MM.1S (cell line): ENCODE measurements at regions not wholly inside any gene's neighbourhood (a gene's known extent, or its start where the extent isn't known, plus 50 kb on each side); places are given as distances from the start of the nearest gene placed in this dataset.

ENCODE experiments used
- DNase-seq: peaks from one replicate; pipeline ENCODE4 v3.0.0-alpha.2; 2015
- H2AFZ ChIP-seq: fragments of 300-600 bp; sonication (generic); 2 replicates; pipeline ENCODE4 v1.6.0; 2016; ENCODE audit warnings: antibody characterized with exemption, low read length
- H3F3A ChIP-seq: fragments of 300-600 bp; sonication (generic); 2 replicates; pipeline ENCODE4 v1.6.1; 2016; ENCODE audit warnings: mild to moderate bottlenecking, antibody characterized with exemption, low read length, moderate library complexity, mixed read lengths; ENCODE audit not compliant: insufficient read depth
- H3K27ac ChIP-seq: fragments of 300-600 bp; sonication (generic); 2 replicates; pipeline ENCODE4 v1.5.1; 2016; ENCODE audit warnings: mild to moderate bottlenecking, low read length
- H3K27me3 ChIP-seq: fragments of 300-600 bp; sonication (generic); replicated peaks from 2 replicates; pipeline ENCODE4 v1.6.0; 2016; ENCODE audit warnings: low read length; ENCODE audit not compliant: insufficient read depth
- H3K36me3 ChIP-seq: fragments of 300-600 bp; sonication (generic); replicated peaks from 2 replicates; pipeline ENCODE4 v1.6.1; 2016; ENCODE audit warnings: mild to moderate bottlenecking, low read length, mixed read lengths; ENCODE audit not compliant: insufficient read depth
- H3K4me1 ChIP-seq: fragments of 300-600 bp; sonication (generic); 2 replicates; pipeline ENCODE4 v1.6.1; 2016; ENCODE audit warnings: low read length, mixed read lengths
- H3K4me2 ChIP-seq: fragments of 300-600 bp; sonication (generic); 2 replicates; pipeline ENCODE4 v1.6.0; 2016; ENCODE audit warnings: low read depth, low read length
- H3K4me3 ChIP-seq: fragments of 300-600 bp; sonication (generic); 2 replicates; pipeline ENCODE4 v1.5.1; 2016; ENCODE audit warnings: low read length, mixed read lengths
- H3K79me2 ChIP-seq: fragments of 300-600 bp; sonication (generic); 2 replicates; pipeline ENCODE4 v1.6.1; 2016; ENCODE audit warnings: mixed run types, low read length, mixed read lengths
- H3K9ac ChIP-seq: fragments of 300-600 bp; sonication (generic); 2 replicates; pipeline ENCODE4 v1.6.1; 2016; ENCODE audit warnings: low read length, mixed read lengths
- H3K9me2 ChIP-seq: fragments of 300-600 bp; sonication (generic); replicated peaks from 2 replicates; pipeline ENCODE4 v1.6.1; 2016; ENCODE audit warnings: mild to moderate bottlenecking, low read length, mixed read lengths; ENCODE audit not compliant: insufficient read depth
- H3K9me3 ChIP-seq: fragments of 300-600 bp; sonication (generic); replicated peaks from 2 replicates; pipeline ENCODE4 v1.6.1; 2016; ENCODE audit warnings: mild to moderate bottlenecking, low read length, mixed read lengths; ENCODE audit not compliant: insufficient read depth
- H4K20me1 ChIP-seq: fragments of 300-600 bp; sonication (generic); 2 replicates; pipeline ENCODE4 v1.6.1; 2016; ENCODE audit warnings: mild to moderate bottlenecking, low read length, moderate library complexity, mixed read lengths; ENCODE audit not compliant: insufficient read depth
- EZH2 ChIP-seq: fragments of 300-600 bp; sonication (generic); optimal IDR thresholded peaks from 2 replicates; pipeline ENCODE3; 2017; ENCODE audit warnings: low read depth, mild to moderate bottlenecking, antibody characterized with exemption, low read length, mixed read lengths
- EZH2phosphoT487 ChIP-seq: fragments of 300-600 bp; sonication (generic); IDR thresholded peaks from 2 replicates; pipeline ENCODE4 v1.6.1; 2018; ENCODE audit warnings: antibody characterized with exemption, low read length
- TF ChIP-seq, protein P1 (sequence below): fragments of 300-600 bp; sonication (generic); IDR thresholded peaks from 2 replicates; pipeline ENCODE4 v1.5.1; 2016; ENCODE audit warnings: antibody characterized with exemption, low read length, mixed read lengths

DNA sequence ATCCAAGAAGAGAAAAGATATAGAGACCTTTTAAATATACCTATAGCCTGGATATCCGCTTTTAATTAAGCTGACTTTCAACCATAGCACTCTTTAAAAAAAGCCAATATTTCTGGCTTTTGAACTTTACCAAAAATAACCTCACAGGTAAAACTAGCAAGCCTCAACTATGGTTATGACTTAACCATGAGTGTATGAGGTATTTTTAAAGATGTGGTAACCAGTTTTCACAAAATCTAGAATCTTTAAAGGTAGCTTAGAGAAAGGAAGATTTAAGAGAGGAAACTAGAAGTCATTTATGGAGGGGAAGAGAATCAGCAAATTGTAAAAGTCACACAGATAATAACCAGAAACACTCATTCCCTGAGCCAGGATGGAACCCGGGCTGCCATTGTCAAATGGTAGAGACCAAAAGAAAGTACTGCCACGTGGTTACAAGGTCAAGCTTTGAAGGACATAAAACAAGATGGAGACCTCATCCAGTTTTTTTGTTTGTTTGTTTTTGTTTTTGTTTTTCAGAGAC is 288.4 kb upstream of the RGS18 start:
- Histone ChIP-seq H3K4me3 (no peak overlapping the region), H3K79me2 (no peaks in the 10 kb centered on the region), H4K20me1 (no peaks in the 10 kb centered on the region), H3K9me2 (no peaks in the 10 kb centered on the region), H3K27ac (no peak overlapping the region), H3K9me3 (no peaks in the 10 kb centered on the region), H3K4me2 (no peak overlapping the region), H3K36me3 (no peaks in the 10 kb centered on the region), H2AFZ (peak overlapping the region; percentile 7; the same call in 1 of the 2 replicates), H3K27me3 (no peaks in the 10 kb centered on the region), H3F3A (no peaks in the 10 kb centered on the region), H3K4me1 (0 out of 2 replicates have a peak, but pooled peaks cover 6% of the 10 kb centered on the region), H3K9ac (no peak overlapping the region)
- DNase-seq: no peak
- no peak for TF ChIP-seq EZH2
- no peak for TF ChIP-seq EZH2phosphoT487
- TF ChIP-seq, protein P1, sequence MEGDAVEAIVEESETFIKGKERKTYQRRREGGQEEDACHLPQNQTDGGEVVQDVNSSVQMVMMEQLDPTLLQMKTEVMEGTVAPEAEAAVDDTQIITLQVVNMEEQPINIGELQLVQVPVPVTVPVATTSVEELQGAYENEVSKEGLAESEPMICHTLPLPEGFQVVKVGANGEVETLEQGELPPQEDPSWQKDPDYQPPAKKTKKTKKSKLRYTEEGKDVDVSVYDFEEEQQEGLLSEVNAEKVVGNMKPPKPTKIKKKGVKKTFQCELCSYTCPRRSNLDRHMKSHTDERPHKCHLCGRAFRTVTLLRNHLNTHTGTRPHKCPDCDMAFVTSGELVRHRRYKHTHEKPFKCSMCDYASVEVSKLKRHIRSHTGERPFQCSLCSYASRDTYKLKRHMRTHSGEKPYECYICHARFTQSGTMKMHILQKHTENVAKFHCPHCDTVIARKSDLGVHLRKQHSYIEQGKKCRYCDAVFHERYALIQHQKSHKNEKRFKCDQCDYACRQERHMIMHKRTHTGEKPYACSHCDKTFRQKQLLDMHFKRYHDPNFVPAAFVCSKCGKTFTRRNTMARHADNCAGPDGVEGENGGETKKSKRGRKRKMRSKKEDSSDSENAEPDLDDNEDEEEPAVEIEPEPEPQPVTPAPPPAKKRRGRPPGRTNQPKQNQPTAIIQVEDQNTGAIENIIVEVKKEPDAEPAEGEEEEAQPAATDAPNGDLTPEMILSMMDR: no peak

DNA sequence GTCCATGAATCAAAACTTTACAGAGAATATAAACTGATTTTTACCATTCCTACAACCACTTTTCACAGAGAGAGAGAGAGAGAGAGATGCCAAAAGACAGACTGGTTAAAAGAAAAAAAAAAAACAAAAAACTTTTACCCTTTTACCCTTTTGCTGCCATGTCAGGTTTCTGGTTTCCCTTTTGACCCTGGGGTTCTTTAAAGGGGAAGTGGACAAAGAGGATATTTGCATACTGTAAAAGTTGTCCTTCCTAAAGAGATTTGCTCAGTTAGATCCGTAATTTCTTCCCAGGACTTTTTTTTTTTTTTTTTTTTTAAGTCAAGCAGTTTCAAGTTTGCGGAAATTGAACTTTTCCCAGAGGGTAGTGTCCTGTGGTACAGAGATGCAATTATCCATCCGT is 287.8 kb upstream of the RGS18 start:
- peak overlapping the region; percentile 7; the same call in 1 of the 2 replicates for H2AFZ ChIP-seq
- H3K27me3 ChIP-seq: no peaks in the 10 kb centered on the region
- H3K4me2 ChIP-seq: no peak overlapping the region
- no peak overlapping the region for H3K9ac ChIP-seq
- no peak overlapping the region for H3K27ac ChIP-seq
- DNase-seq: peak; percentile 30
- no peak overlapping the region for H3K4me3 ChIP-seq
- no peaks in the 10 kb centered on the region for H3F3A ChIP-seq
- H3K9me3 ChIP-seq: no peaks in the 10 kb centered on the region
- H4K20me1 ChIP-seq: no peaks in the 10 kb centered on the region
- H3K79me2 ChIP-seq: no peaks in the 10 kb centered on the region
- no peaks in the 10 kb centered on the region for H3K36me3 ChIP-seq
- no peaks in the 10 kb centered on the region for H3K9me2 ChIP-seq
- TF ChIP-seq EZH2phosphoT487 (no peak), EZH2 (no peak)
- TF ChIP-seq, protein P1: no peak
- H3K4me1 ChIP-seq: 0 out of 2 replicates have a peak, but pooled peaks cover 6% of the 10 kb centered on the region

DNA sequence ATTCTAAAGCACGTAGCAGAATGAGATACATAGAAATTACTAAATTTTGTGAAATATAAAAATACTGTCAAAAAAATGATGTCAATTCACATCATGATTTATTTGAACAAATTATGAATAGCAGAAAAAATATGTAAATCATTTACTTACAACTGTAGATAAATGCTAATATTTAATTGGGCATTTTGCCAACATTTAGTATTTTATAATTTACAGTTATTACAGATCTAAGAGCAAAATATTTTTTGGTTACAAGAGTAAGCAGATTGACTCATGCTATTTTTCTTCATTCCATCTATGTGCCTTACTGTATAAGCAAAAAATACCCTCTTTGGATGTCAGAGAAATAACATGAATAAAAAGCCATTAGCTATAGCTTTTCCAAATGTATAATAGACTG is 282.3 kb upstream of the RGS18 start:
- H3K36me3 ChIP-seq: no peaks in the 10 kb centered on the region
- DNase-seq: no peak
- H4K20me1 ChIP-seq: no peaks in the 10 kb centered on the region
- no peak overlapping the region for H3K27ac ChIP-seq
- H2AFZ ChIP-seq: no peak overlapping the region
- H3K9me3 ChIP-seq: no peaks in the 10 kb centered on the region
- H3F3A ChIP-seq: no peaks in the 10 kb centered on the region
- no peaks in the 10 kb centered on the region for H3K27me3 ChIP-seq
- TF ChIP-seq, protein P1: no peak
- no peak for TF ChIP-seq EZH2phosphoT487
- TF ChIP-seq EZH2: no peak
- no peak overlapping the region for H3K9ac ChIP-seq
- H3K79me2 ChIP-seq: no peaks in the 10 kb centered on the region
- H3K4me1 ChIP-seq: no peaks in the 10 kb centered on the region
- H3K4me3 ChIP-seq: no peak overlapping the region
- H3K4me2 ChIP-seq: no peak overlapping the region
- H3K9me2 ChIP-seq: no peaks in the 10 kb centered on the region
